SK-N-MC (cell line): ENCODE measurements at regions not wholly inside any gene's neighbourhood (a gene's known extent, or its start where the extent isn't known, plus 50 kb on each side); places are given as distances from the start of the nearest gene placed in this dataset.

Experiments
- FOXP2 ChIP-seq: optimal IDR thresholded peaks from 2 replicates; pipeline ENCODE3; 2011; ENCODE audit warnings: mild to moderate bottlenecking, moderate library complexity; ENCODE audit not compliant: insufficient read depth; ENCODE audit errors: extremely low read length, control extremely low read depth
- POLR2AphosphoS5 ChIP-seq: IDR thresholded peaks from 2 replicates; pipeline ENCODE4 v1.6.1; 2012; ENCODE audit warnings: mild to moderate bottlenecking, low read depth, low read length, borderline replicate concordance

DNA sequence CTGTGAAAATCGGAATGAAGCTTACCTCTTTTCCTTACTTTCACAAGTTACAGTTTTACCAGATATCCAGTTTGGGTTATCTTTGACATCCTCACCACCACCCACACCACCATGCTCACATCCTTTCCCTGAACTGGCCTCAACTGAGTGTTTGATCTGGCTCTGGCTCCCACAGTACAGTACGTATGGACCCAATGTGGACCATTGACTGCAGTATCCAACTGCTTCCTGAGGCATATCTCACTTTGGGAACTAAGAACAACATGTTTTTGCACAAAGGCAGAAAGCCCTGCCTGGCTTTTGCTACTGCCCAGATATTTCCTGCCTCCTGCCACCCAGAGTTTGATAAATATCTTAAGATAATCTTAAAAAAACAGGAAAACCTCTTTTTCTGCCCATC is 1232.0 kb upstream of the CDH18 start:
- TF ChIP-seq POLR2AphosphoS5 (no peak), FOXP2 (no peak)
